ACC112 (cell line): ENCODE measurements at regions not wholly inside any gene's neighbourhood (a gene's known extent, or its start where the extent isn't known, plus 50 kb on each side); places are given as distances from the start of the nearest gene placed in this dataset.

Experiments
- H2AFZ ChIP-seq: fragments of 200-600 bp; sonication (generic); one replicate; pipeline ENCODE4 v1.6.0; 2017; ENCODE audit warnings: antibody characterized with exemption, low read length; ENCODE audit not compliant: unreplicated experiment
- H3K27ac ChIP-seq: fragments of 200-600 bp; sonication (generic); 2 replicates; pipeline ENCODE4 v1.5.1; 2014; ENCODE audit warnings: low read depth, mild to moderate bottlenecking, antibody characterized with exemption, low read length, moderate library complexity
- H3K27me3 ChIP-seq: fragments of 200-600 bp; sonication (generic); 2 replicates; pipeline ENCODE4 v1.6.1; 2014; ENCODE audit warnings: mild to moderate bottlenecking, antibody characterized with exemption, low read length, moderate library complexity, mixed read lengths; ENCODE audit not compliant: insufficient read depth
- H3K36me3 ChIP-seq: fragments of 200-600 bp; sonication (generic); 2 replicates; pipeline ENCODE4 v1.6.1; 2016; ENCODE audit warnings: mild to moderate bottlenecking, antibody characterized with exemption, low read length, moderate library complexity, mixed read lengths; ENCODE audit not compliant: insufficient read depth
- H3K4me1 ChIP-seq: fragments of 200-600 bp; sonication (generic); one replicate; pipeline ENCODE4 v1.6.1; 2016; ENCODE audit warnings: low read length, mixed read lengths; ENCODE audit not compliant: insufficient read depth, unreplicated experiment, control insufficient read depth
- H3K4me3 ChIP-seq: fragments of 200-600 bp; sonication (generic); 2 replicates; pipeline ENCODE4 v1.5.1; 2014; ENCODE audit warnings: mild to moderate bottlenecking, low read depth, low read length
- H3K79me2 ChIP-seq: fragments of 200-600 bp; sonication (generic); one replicate; pipeline ENCODE4 v1.6.0; 2016; ENCODE audit warnings: low read length; ENCODE audit not compliant: control insufficient read depth, unreplicated experiment, insufficient read depth

DNA sequence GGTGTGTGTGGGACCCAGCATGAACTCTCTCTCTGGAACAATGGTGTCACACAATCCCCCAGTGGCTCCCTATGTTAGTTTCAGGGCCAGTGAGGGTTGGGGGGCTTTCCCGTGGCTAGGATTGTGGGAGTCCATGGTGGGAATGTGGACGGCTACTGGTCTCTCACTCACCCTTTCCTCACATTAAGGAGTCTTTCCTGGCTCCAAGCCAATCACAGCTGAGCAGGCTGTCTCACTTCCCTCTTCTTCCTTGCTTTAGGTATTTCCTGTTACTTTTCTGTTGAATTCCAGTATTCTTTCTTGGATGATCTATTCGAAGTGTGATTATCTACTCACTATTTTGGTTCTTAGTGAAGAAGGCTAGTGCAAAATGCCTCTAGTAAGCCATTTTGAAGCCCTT lies 324.4 kb upstream of the MPDZ start:
- Histone ChIP-seq H3K4me3 (no peak overlapping the region), H3K4me1 (peaks cover 12% of the 10 kb centered on the region), H3K36me3 (no peaks in the 10 kb centered on the region), H3K79me2 (no peaks in the 10 kb centered on the region), H2AFZ (no peak overlapping the region), H3K27ac (no peak overlapping the region), H3K27me3 (no peaks in the 10 kb centered on the region)

DNA sequence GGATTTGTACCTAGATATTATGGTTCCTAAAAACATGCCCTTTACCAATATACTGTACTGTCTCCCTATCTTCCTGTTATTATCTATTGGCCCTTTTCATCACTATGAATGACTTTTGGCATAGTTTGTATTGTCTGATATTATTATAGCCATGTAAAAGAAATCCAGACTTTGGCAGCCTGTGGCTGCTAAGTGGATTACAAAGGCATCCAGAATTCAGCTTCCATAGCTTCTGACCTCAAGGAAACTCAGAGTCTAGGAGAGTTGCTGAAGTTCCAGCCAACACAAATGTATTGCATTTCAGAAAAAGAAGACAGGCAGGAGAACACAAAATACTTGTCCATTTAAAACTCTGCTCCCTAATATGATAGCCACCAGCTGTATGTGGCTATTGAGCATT lies 319.2 kb upstream of the MPDZ start:
- H2AFZ ChIP-seq: no peak overlapping the region
- no peaks in the 10 kb centered on the region for H3K36me3 ChIP-seq
- H3K79me2 ChIP-seq: no peaks in the 10 kb centered on the region
- H3K27me3 ChIP-seq: no peaks in the 10 kb centered on the region
- H3K4me3 ChIP-seq: no peak overlapping the region
- H3K4me1 ChIP-seq: no peaks in the 10 kb centered on the region
- no peak overlapping the region for H3K27ac ChIP-seq

DNA sequence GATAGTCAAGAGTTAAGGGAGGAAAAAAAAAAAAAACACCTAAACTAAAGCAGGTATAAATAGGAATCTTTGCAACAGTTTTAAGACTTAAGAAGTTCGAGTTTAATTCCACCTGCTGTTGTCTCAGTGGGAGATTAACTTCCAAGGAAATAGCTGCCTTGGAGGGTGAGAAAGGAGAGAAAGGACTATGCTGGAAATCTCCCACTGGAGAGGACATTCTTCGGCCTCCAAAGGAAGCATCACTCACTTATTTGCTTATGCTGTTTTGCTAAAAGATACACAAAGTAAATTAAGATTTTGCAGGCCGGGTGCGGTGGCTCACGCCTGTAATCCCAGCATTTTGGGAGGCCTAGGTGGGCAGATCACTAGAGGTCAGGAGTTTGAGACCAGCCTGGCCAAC lies 317.9 kb upstream of the MPDZ start:
- no peak overlapping the region for H3K27ac ChIP-seq
- no peaks in the 10 kb centered on the region for H3K79me2 ChIP-seq
- H2AFZ ChIP-seq: no peak overlapping the region
- no peaks in the 10 kb centered on the region for H3K36me3 ChIP-seq
- no peaks in the 10 kb centered on the region for H3K27me3 ChIP-seq
- no peak overlapping the region for H3K4me3 ChIP-seq
- no peaks in the 10 kb centered on the region for H3K4me1 ChIP-seq

DNA sequence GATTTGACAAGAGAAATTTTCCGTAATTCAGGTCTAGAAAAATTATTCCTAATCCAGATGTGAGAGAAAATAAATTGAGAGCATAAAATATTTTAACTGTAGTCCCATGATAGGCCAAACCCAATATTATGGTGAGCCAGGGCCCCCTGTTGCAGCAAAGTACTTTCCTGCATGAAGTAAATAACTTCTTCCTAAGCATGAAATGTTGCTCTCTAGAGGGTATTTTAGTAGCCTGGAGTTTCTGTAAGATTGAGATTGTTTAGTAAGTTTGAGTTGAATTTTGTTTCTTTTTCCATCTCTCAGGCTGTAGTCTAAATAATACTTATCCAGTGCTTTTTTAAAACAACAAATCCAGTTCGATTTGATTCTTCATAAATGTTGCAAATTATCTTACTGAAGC lies 317.5 kb upstream of the MPDZ start:
- no peak overlapping the region for H2AFZ ChIP-seq
- no peak overlapping the region for H3K4me3 ChIP-seq
- H3K4me1 ChIP-seq: no peaks in the 10 kb centered on the region
- no peak overlapping the region for H3K27ac ChIP-seq
- H3K27me3 ChIP-seq: no peaks in the 10 kb centered on the region
- H3K79me2 ChIP-seq: no peaks in the 10 kb centered on the region
- H3K36me3 ChIP-seq: no peaks in the 10 kb centered on the region

DNA sequence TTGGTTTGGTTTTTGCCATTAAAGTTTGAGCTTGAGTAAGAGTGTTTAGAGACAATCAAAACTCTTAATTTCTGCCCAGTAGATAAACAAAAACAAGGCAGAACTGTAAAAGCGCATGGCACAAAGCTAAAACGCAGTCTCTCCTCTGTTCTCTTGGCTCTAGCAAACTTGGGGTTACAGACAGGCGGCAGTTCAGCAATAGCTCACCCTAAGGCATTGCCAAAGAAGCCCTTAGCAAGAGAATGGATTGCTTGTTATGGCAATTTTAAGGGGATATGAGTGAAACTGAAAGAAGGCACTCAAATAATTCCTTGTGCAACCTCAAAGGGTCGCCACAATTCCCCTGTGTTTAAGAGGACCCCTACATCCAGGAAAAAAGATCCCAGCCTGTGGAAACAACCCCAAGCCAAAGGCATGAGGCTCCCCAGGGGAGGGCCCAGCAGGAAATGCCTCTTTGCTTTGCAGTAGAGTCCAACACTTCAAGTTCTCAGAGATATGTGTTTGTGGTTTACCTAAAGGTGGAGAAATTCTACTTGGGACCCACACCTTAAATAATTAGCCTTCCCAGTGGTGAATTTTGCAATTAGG lies 317.0 kb upstream of the MPDZ start:
- Histone ChIP-seq H3K79me2 (no peaks in the 10 kb centered on the region), H3K4me1 (no peaks in the 10 kb centered on the region), H3K27me3 (no peaks in the 10 kb centered on the region), H3K27ac (no peak overlapping the region), H3K4me3 (no peak overlapping the region), H2AFZ (no peak overlapping the region), H3K36me3 (no peaks in the 10 kb centered on the region)

DNA sequence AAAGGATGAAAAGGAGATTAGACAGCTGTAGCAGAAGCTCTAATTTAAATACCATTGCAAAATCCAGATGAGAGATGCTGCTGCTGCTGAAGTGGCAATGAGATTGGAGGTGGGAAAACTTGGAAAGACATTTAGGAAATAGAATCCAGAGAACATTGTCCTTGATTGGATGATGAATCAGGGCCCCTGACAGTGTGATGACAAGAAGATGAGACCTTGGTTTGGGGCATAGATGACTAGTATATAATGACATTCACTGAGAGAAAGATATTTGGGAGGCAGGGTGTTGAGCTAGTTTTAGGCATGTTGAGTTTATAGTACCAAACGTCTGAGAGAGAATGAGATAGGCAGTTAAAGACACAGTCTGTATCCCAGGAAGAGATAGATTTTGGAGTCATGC lies 311.5 kb upstream of the MPDZ start:
- H3K27ac ChIP-seq: no peak overlapping the region
- H3K4me1 ChIP-seq: peaks cover 6% of the 10 kb centered on the region
- no peaks in the 10 kb centered on the region for H3K79me2 ChIP-seq
- H3K27me3 ChIP-seq: no peaks in the 10 kb centered on the region
- H3K36me3 ChIP-seq: no peaks in the 10 kb centered on the region
- H3K4me3 ChIP-seq: no peak overlapping the region
- H2AFZ ChIP-seq: no peak overlapping the region

DNA sequence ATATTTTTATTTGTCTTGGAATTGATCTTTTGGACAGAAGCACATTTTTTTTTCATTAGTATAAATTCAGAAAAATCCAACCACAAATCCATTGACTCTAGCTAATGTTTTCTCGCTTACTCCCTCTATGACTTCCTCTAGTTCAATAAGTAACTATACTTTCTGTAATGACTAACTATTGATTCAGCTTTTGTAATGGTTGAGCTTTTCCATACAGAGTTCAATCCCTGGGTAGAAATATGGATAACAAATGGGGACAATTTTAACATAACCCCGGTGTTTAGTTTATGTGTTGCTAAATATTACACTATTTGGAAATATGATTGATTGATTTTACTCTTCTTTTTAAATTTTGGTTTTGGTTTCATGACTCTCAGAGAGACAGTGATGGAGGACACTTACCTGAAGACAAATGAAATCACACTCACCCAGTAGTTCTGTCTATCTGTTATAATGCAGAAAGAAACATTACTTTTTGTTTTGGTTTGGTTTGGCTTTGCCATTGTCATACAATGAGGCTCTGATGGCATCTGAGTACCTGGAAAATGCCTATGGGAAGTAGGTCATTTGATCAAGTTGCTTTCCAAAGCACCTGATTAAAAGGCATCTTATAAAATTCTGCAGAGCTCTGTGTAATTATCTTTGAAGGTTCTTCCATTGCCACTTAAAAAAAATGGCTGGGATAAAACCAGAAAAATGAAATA lies 309.7 kb upstream of the MPDZ start:
- H3K4me1 ChIP-seq: peaks cover 6% of the 10 kb centered on the region
- no peaks in the 10 kb centered on the region for H3K27me3 ChIP-seq
- no peaks in the 10 kb centered on the region for H3K36me3 ChIP-seq
- no peak overlapping the region for H3K27ac ChIP-seq
- H2AFZ ChIP-seq: no peak overlapping the region
- no peak overlapping the region for H3K4me3 ChIP-seq
- H3K79me2 ChIP-seq: no peaks in the 10 kb centered on the region

DNA sequence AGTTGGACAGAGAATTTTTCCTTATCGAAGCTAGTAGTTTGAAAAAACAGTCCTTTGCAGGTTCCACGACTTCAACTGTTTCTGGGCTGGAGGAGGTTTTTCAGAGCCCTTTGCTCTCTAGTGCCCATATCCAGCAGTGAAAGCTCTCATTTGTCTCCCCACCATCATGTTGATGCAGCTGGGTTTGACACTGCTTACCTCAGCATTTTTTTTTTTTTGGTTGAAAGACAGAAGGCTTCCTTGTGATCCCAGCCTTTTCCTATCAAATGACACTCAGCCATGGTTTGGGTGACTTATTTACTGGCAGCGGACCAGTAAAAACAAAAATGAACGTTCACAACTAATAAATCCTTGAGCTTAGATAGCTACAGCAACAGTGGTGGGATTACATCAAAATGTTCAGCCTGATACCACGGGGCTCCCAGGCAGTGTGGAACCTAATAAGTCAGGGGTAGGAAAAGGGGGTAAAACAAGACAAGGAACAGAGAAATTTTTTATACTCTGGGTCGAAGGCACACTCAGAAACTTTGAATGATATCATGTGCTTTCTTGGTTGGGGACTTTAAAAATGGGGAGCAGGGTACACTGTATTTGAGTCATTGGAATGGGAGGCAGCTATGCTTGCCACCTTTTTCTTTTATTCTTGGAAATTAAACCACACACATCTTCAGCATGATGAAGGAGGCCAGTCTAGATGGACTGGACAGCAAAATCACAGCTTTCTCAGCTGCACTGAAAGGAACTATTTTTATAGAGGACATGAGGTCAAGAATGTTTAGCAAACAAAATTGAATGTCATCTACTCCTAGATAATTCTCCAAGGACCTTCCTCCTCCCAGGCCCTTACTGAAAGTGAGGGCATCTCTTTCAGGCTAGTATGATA lies 308.9 kb upstream of the MPDZ start:
- H3K27me3 ChIP-seq: no peaks in the 10 kb centered on the region
- H3K4me3 ChIP-seq: no peak overlapping the region
- peaks cover 6% of the 10 kb centered on the region for H3K4me1 ChIP-seq
- H2AFZ ChIP-seq: no peak overlapping the region
- no peaks in the 10 kb centered on the region for H3K36me3 ChIP-seq
- H3K27ac ChIP-seq: no peak overlapping the region
- H3K79me2 ChIP-seq: no peaks in the 10 kb centered on the region

DNA sequence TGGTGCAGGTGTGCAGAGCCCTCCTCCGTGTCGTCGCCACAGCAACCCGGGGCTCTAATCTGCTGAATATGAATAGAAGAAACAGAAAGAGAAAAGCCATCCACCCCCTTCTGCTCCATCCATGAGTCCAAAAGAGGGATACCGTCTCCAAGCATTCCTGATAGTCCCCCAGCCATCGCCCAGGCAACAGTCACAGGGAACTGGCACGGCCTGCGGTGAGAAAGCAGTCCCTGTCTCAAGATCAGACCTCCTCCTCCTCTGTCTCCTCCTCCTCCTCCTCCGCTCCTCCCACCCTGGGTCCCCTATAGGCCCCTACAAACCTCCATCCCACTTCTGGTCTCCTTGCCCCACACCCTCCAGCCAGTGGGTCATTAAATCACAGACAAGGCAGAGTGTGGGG lies 308.1 kb upstream of the MPDZ start:
- H3K27me3 ChIP-seq: no peaks in the 10 kb centered on the region
- no peak overlapping the region for H3K4me3 ChIP-seq
- peaks cover 6% of the 10 kb centered on the region for H3K4me1 ChIP-seq
- no peaks in the 10 kb centered on the region for H3K36me3 ChIP-seq
- H3K27ac ChIP-seq: no peak overlapping the region
- no peaks in the 10 kb centered on the region for H3K79me2 ChIP-seq
- no peak overlapping the region for H2AFZ ChIP-seq

DNA sequence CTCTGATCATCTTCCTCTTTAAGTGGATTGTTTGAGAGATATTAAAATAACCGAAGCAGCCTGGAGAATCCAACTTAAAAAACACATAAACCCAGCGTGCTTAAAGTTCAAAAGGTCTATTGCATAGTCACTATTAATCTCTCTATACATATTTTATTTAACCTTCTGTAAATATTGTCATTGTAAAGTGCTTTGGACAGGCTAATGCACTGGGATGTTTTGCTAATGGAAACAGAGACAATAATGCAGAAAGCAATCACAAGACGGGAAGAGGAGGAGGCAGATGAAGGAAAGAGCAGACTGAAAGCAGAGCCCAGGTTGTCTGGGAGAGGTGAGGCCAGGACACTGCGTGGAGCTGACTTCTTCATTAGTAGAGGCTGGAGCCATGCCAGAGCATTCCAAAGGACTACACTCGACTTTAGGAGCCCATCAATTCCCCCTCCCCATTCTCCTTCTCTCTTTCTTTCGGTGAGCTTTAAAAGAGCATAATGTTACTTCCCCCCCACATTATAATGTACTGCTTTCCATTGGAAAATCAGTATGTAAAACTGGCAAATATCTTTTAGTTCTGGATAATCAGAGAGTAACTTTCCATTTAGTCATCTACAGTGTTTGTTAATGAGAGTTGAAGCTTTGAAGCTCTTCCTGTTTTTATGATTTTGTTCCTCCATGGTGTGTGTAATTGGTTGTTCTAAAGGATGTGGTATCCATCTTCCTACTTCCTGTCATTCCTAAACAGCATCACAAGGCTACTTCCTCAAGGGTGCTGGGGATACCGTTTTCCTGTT lies 307.3 kb upstream of the MPDZ start:
- H3K4me1 ChIP-seq: peaks cover 6% of the 10 kb centered on the region
- H3K36me3 ChIP-seq: no peaks in the 10 kb centered on the region
- H3K4me3 ChIP-seq: no peak overlapping the region
- no peak overlapping the region for H2AFZ ChIP-seq
- no peaks in the 10 kb centered on the region for H3K27me3 ChIP-seq
- H3K79me2 ChIP-seq: no peaks in the 10 kb centered on the region
- no peak overlapping the region for H3K27ac ChIP-seq
